IPS-18a (cell line): ENCODE measurements at regions not wholly inside any gene's neighbourhood (a gene's known extent, or its start where the extent isn't known, plus 50 kb on each side); places are given as distances from the start of the nearest gene placed in this dataset.

ENCODE experiments used
- H3K27ac ChIP-seq: one replicate; pipeline ENCODE4 v1.5.1; 2013; ENCODE audit warnings: low read length
- H3K27me3 ChIP-seq: one replicate; pipeline ENCODE4 v1.6.1; 2013; ENCODE audit warnings: mild to moderate bottlenecking, low read length; ENCODE audit not compliant: control insufficient read depth, insufficient read depth
- H3K36me3 ChIP-seq: one replicate; pipeline ENCODE4 v1.6.1; 2013; ENCODE audit warnings: low read depth, low read length; ENCODE audit not compliant: control insufficient read depth
- H3K4me1 ChIP-seq: one replicate; pipeline ENCODE4 v1.6.1; 2013; ENCODE audit warnings: low read depth, low read length; ENCODE audit not compliant: control insufficient read depth
- H3K4me3 ChIP-seq: one replicate; pipeline ENCODE4 v1.5.1; 2013; ENCODE audit warnings: low read length
- H3K9ac ChIP-seq: one replicate; pipeline ENCODE4 v1.6.1; 2013; ENCODE audit warnings: mild to moderate bottlenecking, low read length, moderate library complexity
- H3K9me3 ChIP-seq: one replicate; pipeline ENCODE4 v1.6.1; 2013; ENCODE audit warnings: low read depth, low read length; ENCODE audit not compliant: control insufficient read depth

DNA sequence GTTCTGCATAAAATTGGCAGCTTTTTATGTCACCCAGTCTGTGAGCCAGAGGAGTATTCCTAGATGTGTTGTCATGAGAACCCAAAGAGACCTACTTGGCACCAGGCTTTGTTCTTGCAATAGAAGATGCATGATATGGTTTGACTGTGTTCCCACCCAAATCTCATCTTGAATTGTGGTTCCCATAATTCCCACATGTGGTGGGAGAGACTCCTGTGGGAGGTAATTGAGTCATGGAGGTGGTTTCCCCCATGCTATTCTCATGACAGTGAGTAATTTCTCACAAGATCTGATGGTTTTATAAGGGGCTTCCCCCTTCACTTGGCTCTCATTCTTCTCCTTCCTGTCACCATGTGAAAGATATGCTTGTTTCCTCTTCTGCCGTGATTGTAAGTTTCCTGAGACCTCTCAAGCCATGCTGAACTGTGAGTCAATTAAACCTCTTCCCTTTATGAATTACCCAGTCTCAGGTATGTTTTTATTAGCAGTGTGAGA, 572.0 kb upstream of the ATP2B1 start:
- Histone ChIP-seq H3K9me3 (peaks cover 4% of the 10 kb centered on the region), H3K9ac (no peak overlapping the region), H3K27ac (no peak overlapping the region), H3K27me3 (no peaks in the 10 kb centered on the region), H3K4me3 (no peak overlapping the region), H3K4me1 (no peaks in the 10 kb centered on the region), H3K36me3 (no peaks in the 10 kb centered on the region)

DNA sequence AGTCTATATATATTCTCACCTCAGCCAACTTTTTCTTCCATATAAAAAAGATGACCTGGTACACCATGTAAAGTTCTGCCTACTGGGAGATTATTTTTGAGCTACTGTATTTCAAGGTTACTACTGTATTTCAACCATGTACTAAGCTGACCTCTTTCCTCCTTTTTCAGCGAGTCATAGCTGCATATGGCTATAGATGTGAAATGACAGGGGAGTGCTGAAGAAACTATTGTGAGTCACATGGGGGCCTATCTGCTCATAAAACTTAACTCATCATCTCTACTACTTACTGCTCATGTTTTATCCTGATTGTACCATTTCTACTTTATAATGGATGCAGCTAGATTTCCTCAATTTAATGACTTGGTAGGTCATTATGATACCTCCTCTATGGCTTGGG, 571.4 kb upstream of the ATP2B1 start:
- H3K27me3 ChIP-seq, result no peaks in the 10 kb centered on the region
- H3K9ac ChIP-seq, result no peak overlapping the region
- no peaks in the 10 kb centered on the region for H3K36me3 ChIP-seq
- H3K4me3 ChIP-seq, result no peak overlapping the region
- no peak overlapping the region for H3K27ac ChIP-seq
- peaks cover 4% of the 10 kb centered on the region for H3K9me3 ChIP-seq
- H3K4me1 ChIP-seq, result no peaks in the 10 kb centered on the region

GRCh38 chr12:90275088-90275487, 566.5 kb upstream of the ATP2B1 start:
- Histone ChIP-seq H3K9me3 (no peaks in the 10 kb centered on the region), H3K27ac (no peak overlapping the region), H3K4me1 (no peaks in the 10 kb centered on the region), H3K36me3 (no peaks in the 10 kb centered on the region), H3K9ac (no peak overlapping the region), H3K4me3 (no peak overlapping the region), H3K27me3 (no peaks in the 10 kb centered on the region)

GRCh38 chr12:90274407-90274806, 565.8 kb upstream of the ATP2B1 start:
- Histone ChIP-seq H3K9me3 (no peaks in the 10 kb centered on the region), H3K9ac (no peak overlapping the region), H3K4me1 (no peaks in the 10 kb centered on the region), H3K4me3 (no peak overlapping the region), H3K36me3 (no peaks in the 10 kb centered on the region), H3K27ac (no peak overlapping the region), H3K27me3 (no peaks in the 10 kb centered on the region)

DNA sequence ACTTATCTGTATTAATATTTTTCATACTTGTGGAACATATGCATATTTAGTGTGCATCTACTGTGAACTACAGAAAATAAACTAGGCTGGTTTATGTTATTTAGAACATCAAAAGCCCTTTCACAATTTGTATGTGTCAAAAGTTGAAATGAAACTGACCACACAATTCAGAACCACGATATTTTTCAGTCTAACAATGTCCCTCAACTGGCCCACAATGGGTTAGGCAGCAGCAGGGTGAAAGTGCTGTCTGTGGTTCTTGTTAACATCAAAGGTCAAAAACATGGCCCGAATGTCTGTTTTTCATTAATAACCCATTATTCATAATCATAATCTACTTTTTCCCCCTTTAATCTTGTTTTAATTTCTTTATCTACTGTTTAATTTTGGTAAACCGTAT, 559.9 kb upstream of the ATP2B1 start:
- no peak overlapping the region for H3K4me3 ChIP-seq
- H3K9ac ChIP-seq, result no peak overlapping the region
- no peaks in the 10 kb centered on the region for H3K36me3 ChIP-seq
- H3K27me3 ChIP-seq, result no peaks in the 10 kb centered on the region
- no peak overlapping the region for H3K27ac ChIP-seq
- H3K9me3 ChIP-seq, result no peaks in the 10 kb centered on the region
- H3K4me1 ChIP-seq, result no peaks in the 10 kb centered on the region

GRCh38 chr12:90262251-90262650, 553.6 kb upstream of the ATP2B1 start:
- Histone ChIP-seq H3K4me1 (no peaks in the 10 kb centered on the region), H3K9ac (no peak overlapping the region), H3K36me3 (no peaks in the 10 kb centered on the region), H3K9me3 (no peaks in the 10 kb centered on the region), H3K27ac (no peak overlapping the region), H3K4me3 (no peak overlapping the region), H3K27me3 (no peaks in the 10 kb centered on the region)

DNA sequence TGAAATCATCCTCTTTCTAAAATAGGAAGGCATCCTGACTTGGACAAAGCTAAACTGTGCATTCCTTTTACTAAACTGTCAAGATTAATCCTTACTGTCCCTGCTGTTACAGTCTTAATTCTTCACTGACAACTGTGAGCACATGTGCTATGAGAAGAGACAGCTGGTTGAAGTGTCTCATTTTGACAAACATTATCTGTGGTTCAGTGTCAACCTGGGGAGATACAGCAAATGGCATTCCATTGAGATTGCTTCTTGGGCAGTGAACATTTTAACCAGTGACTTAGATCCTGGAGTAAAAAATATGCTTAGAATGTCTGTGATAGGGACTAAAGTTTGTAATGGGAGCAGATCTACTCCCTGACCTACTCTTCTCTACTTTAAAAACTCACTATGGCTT, 552.6 kb upstream of the ATP2B1 start:
- Histone ChIP-seq H3K27me3 (no peaks in the 10 kb centered on the region), H3K9me3 (no peaks in the 10 kb centered on the region), H3K4me1 (no peaks in the 10 kb centered on the region), H3K27ac (no peak overlapping the region), H3K36me3 (no peaks in the 10 kb centered on the region), H3K9ac (no peak overlapping the region), H3K4me3 (no peak overlapping the region)

DNA sequence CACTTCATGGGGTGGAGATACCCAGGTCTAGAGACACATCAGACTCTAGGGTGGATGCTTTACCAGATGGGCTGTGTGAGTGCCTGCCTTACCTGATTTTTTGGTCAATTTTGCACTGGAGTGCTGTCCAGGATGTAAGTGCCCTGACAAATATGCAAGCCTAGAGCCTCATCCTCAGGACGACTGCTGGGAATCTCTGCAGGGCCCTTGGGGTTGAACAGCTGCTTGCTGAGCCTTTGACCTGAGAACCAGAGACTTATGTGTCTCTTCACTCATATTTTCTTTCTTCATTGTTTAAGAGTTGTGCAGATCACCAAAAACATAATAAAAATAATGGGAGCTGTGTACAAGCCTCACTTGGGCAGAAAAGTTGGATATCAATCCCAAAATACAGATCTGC, 551.5 kb upstream of the ATP2B1 start:
- Histone ChIP-seq H3K27me3 (no peaks in the 10 kb centered on the region), H3K4me3 (no peak overlapping the region), H3K9ac (no peak overlapping the region), H3K4me1 (no peaks in the 10 kb centered on the region), H3K36me3 (no peaks in the 10 kb centered on the region), H3K9me3 (no peaks in the 10 kb centered on the region), H3K27ac (no peak overlapping the region)

DNA sequence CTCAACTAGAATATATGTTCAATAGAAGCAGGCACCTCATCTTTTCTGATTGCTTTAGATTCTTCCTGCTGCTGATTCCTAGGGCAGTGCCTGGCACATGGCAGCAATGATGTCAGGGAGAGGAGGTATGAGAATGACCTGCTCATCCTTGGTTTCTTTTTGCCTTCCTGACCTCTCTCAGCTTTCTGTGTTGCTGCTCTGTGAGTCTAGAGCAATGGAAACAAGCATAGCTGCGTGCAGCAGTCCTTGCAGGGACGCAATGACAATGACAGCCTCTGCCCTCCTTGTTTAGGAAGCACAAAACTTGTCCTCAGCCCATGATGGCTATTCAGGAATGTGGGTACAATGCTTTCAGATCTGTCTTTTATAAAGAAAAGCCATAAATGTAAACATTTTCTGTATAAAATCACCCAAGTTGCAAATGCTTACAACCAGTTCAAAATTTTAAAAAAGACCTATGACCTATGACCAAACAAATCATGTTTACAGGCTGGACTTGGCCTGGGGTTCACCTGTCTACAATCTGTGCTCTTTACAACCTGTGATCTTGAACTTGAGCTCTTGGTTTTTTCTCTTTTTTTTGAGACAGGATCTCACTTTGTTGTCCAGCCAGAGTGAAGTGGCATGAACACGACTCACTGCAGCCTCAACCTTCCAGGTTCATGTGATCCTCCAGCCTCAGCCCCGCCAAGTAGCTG, 549.4 kb upstream of the ATP2B1 start:
- Histone ChIP-seq H3K27me3 (no peaks in the 10 kb centered on the region), H3K27ac (no peak overlapping the region), H3K9me3 (no peaks in the 10 kb centered on the region), H3K4me3 (no peak overlapping the region), H3K36me3 (no peaks in the 10 kb centered on the region), H3K4me1 (no peaks in the 10 kb centered on the region), H3K9ac (no peak overlapping the region)

DNA sequence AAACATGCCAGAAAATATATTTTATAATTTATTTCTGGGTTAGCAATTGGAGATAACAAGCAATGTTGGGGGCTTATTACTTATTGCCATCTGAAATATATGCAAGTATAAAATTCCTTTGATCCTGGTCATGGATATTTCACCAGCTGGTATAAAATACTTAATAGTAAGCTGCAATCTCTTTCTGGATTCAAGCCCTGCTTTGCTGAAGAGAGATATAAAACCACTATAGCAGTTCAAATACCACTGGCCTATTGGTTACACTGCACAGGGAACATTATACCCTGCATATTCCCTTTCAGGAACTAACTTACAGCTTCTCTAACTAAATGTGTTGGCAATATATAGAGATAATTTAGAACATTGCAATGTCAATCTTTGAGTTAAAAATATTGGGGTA, 546.2 kb upstream of the ATP2B1 start:
- no peak overlapping the region for H3K4me3 ChIP-seq

DNA sequence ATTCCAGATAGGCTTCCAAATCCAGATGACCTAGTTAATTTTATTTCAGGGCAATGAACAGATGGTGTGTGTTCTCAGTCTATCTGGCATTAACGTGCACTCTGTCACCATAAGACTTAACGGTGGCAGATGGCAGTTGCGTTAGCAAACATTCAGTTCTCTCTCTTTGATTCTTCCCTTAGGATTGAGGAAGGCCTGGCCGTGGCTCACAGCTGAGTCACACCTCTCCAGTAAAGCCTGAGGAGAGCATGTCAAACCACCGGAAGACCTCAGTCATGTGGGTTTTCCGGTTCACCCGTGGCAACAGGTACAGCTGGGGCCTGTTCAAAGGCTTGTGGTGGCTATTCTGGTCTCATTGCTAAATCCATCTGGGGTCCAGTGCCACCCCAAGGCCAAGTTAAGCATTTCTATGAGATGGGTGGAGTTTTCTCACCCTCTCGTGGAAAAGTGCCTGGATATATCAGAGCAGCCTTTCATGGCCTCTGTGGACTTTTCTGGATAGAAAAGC, 545.1 kb upstream of the ATP2B1 start:
- H3K36me3 ChIP-seq, result no peaks in the 10 kb centered on the region
- H3K9me3 ChIP-seq, result no peaks in the 10 kb centered on the region
- no peak overlapping the region for H3K4me3 ChIP-seq
- no peak overlapping the region for H3K27ac ChIP-seq
- H3K9ac ChIP-seq, result no peak overlapping the region
- H3K4me1 ChIP-seq, result no peaks in the 10 kb centered on the region
- H3K27me3 ChIP-seq, result no peaks in the 10 kb centered on the region

More for the DNA sequence above, 546.2 kb upstream of the ATP2B1 start:
- Histone ChIP-seq H3K9ac (no peak overlapping the region), H3K4me1 (no peaks in the 10 kb centered on the region), H3K9me3 (no peaks in the 10 kb centered on the region), H3K27me3 (no peaks in the 10 kb centered on the region), H3K27ac (no peak overlapping the region), H3K36me3 (no peaks in the 10 kb centered on the region)

GRCh38 chr12:90253136-90253535, 544.5 kb upstream of the ATP2B1 start:
- Histone ChIP-seq H3K4me1 (no peaks in the 10 kb centered on the region), H3K4me3 (no peak overlapping the region), H3K9me3 (no peaks in the 10 kb centered on the region), H3K27ac (no peak overlapping the region), H3K9ac (no peak overlapping the region), H3K36me3 (no peaks in the 10 kb centered on the region), H3K27me3 (no peaks in the 10 kb centered on the region)
